Activated T-helper 2 cell treated with anti-CD3 and anti-CD28 coated beads, Interferon-gamma antibody, Interleukin-2, Interleukin-4, amounts not matched to agents 10 μg/mL and 5 μg/mL and 100 μg/mL, durations not matched to agents 14 hours and 24 hours and 36 hours (primary cell): ENCODE measurements at regions not wholly inside any gene's neighbourhood (a gene's known extent, or its start where the extent isn't known, plus 50 kb on each side); places are given as distances from the start of the nearest gene placed in this dataset.

Experiments
- DNase-seq: peaks from one replicate; pipeline ENCODE4 v3.0.0; 2021; ENCODE audit warnings: low spot score
- H3K27ac Mint-ChIP-seq: one replicate; pipeline ENCODE4 v1.8.0; 2021; ENCODE audit warnings: mixed read lengths
- H3K27me3 Mint-ChIP-seq: one replicate; pipeline ENCODE4 v1.8.0; 2021; ENCODE audit warnings: low read depth, mixed read lengths
- H3K36me3 Mint-ChIP-seq: one replicate; pipeline ENCODE4 v1.8.0; 2021; ENCODE audit warnings: low read depth, mixed read lengths
- H3K4me1 Mint-ChIP-seq: one replicate; pipeline ENCODE4 v1.8.0; 2021; ENCODE audit warnings: low read depth, mixed read lengths
- H3K4me3 Mint-ChIP-seq: one replicate; pipeline ENCODE4 v1.8.0; 2021; ENCODE audit warnings: low read depth, mild to moderate bottlenecking, moderate library complexity, mixed read lengths
- H3K9me3 Mint-ChIP-seq: one replicate; pipeline ENCODE4 v1.8.0; 2021; ENCODE audit warnings: mixed read lengths
- intact Hi-C: fragments of 100-400 bp; cut with micrococcal nuclease; formaldehyde crosslinking; loops from one replicate; pipeline ENCODE4 v1.15.1; 2023

DNA sequence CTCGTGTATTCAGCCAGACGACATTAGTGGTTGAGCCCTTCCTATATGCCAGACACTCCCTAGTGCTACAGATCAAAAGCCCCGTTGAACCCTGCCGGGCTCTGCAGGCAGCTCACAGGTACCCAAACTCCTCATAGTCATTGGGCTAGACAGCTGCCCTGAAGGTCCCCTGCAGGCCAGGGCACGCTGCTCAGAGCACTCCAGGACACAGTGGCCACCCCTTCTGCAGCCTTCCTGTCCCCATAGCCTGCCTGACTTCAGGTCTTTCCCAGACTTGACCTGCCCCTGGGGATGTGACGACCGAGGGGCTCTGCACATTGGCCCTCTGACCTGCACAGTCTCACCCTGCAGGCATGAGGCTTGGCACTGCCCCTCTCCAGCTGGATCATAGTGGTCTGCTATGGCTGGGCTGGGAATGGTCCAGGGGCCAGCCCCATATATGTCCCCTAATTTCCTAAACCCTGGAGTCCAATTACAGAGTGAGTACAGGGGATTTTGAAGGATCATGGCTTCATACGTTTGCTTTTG, 64.2 kb upstream of the UBAC2 start:
- H3K4me3 Mint-ChIP-seq, result no peak overlapping the region
- peaks cover 13% of the 10 kb centered on the region for H3K27me3 Mint-ChIP-seq
- no peaks in the 10 kb centered on the region for H3K9me3 Mint-ChIP-seq
- no peaks in the 10 kb centered on the region for H3K4me1 Mint-ChIP-seq
- no peak for DNase-seq
- no peaks in the 10 kb centered on the region for H3K36me3 Mint-ChIP-seq
- intact Hi-C loops, result no loop called here
- no peak overlapping the region for H3K27ac Mint-ChIP-seq

DNA sequence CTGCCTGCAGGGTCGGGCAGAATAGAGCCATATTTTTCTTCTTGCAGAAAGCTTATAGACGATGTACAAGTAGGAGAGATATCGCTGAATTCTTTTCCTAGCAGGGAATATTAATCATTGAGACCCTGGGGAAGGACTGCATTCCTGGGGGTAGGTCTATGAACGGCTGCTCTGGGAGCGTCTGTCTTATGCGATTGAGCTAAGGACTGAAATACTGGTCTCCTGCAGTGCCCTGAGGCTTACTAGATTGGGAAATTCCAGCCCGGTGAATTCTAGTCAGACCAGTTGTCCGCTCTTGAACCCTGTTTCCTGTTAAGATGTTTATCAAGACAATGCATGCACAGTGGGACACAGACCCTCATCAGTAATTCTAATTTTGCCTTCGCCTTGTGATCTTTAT, 59.8 kb upstream of the UBAC2 start:
- H3K4me3 Mint-ChIP-seq, result no peak overlapping the region
- DNase-seq, result no peak
- no peaks in the 10 kb centered on the region for H3K36me3 Mint-ChIP-seq
- no peaks in the 10 kb centered on the region for H3K9me3 Mint-ChIP-seq
- intact Hi-C loops, result no loop called here
- peaks cover 26% of the 10 kb centered on the region for H3K27me3 Mint-ChIP-seq
- H3K27ac Mint-ChIP-seq, result no peak overlapping the region
- peaks cover 5% of the 10 kb centered on the region for H3K4me1 Mint-ChIP-seq

DNA sequence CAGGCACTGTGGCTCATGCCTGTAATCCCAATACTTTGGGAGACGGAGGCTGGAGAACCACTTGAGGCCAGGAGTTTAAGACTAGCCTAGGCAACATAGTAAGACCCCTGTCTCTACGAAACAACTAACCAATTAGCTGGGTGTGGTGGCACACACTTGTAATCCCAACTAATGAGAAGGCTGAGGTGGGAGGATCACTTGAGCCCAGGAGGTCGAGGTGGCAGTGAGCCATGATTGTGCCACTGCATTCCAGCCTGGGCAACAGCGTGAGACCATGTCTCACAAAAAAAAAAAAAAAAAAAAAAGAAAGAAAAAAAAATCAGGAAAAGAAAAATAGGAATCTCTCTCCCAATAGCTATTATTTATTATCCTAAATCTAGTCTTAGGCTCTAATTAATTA, 56.8 kb upstream of the UBAC2 start:
- H3K36me3 Mint-ChIP-seq, result no peaks in the 10 kb centered on the region
- peaks cover 23% of the 10 kb centered on the region for H3K27me3 Mint-ChIP-seq
- H3K4me1 Mint-ChIP-seq, result peaks cover 5% of the 10 kb centered on the region
- H3K27ac Mint-ChIP-seq, result no peak overlapping the region
- intact Hi-C loops, result no loop called here
- no peaks in the 10 kb centered on the region for H3K9me3 Mint-ChIP-seq
- no peak overlapping the region for H3K4me3 Mint-ChIP-seq
- DNase-seq, result no peak

DNA sequence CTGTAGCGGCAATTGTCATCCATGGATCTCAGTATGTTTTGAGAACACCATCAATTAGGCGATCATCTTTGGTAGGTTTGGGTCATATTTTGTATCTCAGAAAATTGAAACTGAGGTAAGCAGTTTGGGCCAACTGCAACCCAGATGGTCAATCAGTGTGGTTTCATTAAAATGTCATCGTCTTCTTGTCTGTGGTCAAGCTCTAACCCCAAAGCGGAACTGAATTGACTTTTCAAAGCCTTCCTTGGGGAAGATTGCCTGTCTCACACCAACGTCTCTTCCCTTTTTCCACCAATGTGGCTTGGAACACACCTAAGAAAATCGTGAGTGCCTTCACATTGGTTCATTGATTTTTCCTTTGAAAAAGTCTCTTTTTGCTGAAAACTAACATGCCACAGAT, 56.3 kb upstream of the UBAC2 start:
- H3K36me3 Mint-ChIP-seq, result no peaks in the 10 kb centered on the region
- no peak overlapping the region for H3K27ac Mint-ChIP-seq
- no peak for DNase-seq
- peaks cover 5% of the 10 kb centered on the region for H3K4me1 Mint-ChIP-seq
- no peaks in the 10 kb centered on the region for H3K9me3 Mint-ChIP-seq
- peaks cover 23% of the 10 kb centered on the region for H3K27me3 Mint-ChIP-seq
- intact Hi-C loops, result no loop called here
- no peak overlapping the region for H3K4me3 Mint-ChIP-seq

DNA sequence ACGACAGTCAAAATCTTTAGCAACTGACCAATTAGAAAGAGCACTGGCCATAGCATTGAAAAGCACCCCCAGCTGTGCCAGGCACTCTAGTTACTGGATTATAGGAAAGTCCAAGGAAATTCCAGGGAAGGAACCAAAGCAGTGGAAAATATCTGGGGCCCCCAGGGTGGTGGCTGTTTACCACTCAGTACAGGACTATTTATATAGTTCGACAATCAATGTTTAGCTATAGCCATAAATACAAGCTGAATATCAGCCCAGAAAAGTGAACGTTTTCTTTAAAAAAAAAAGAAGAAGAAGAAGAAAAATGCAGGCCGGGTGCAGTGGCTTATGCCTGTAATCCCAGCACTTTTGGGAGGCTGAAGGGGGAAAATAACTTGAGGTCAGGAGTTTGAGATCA, 55.2 kb upstream of the UBAC2 start:
- intact Hi-C loops, result no loop called here
- no peak for DNase-seq
- no peaks in the 10 kb centered on the region for H3K9me3 Mint-ChIP-seq
- H3K27ac Mint-ChIP-seq, result no peak overlapping the region
- H3K4me1 Mint-ChIP-seq, result peaks cover 5% of the 10 kb centered on the region
- H3K36me3 Mint-ChIP-seq, result no peaks in the 10 kb centered on the region
- peaks cover 18% of the 10 kb centered on the region for H3K27me3 Mint-ChIP-seq
- H3K4me3 Mint-ChIP-seq, result no peak overlapping the region

DNA sequence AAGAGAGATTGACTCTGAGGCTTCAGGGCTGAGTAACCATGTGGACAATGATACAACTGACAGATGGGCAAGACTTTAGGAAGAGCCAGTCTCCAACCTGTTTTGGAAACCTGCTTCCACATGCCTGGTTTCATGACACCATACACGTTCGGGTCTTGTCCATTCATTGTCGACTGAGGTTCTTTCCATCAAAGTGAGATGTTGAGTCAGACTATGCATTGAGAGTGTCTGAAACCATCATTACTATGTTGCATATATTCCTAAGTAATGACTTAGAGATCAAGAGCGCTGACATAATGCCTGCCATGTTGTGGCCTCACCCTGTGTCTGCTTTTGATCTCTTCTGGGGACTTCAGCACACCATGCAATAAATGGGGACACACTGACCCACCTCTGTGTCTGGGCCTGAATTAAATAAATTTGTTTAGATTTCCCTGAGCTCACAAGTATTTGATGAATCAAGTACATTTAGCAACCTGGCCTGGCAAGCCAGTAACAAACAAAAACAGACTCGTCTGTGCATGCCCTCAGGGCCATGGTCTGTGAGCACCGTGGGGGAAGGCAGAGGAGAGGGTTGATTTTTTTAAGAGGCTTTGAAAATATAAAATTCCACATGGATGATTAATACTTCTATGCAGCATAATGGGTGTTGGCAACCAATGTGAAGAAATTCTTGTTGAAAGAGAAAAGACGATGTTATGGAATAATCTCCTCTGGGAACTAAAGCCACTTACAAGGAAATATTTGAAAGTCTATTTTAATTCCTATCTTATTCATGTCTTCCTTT, 49.9 kb upstream of the UBAC2 start:
- Mint-ChIP-seq H3K9me3 (no peaks in the 10 kb centered on the region), H3K4me3 (no peak overlapping the region), H3K4me1 (peaks cover 11% of the 10 kb centered on the region), H3K36me3 (no peaks in the 10 kb centered on the region), H3K27me3 (no peaks in the 10 kb centered on the region), H3K27ac (no peak overlapping the region)
- intact Hi-C loops, result no loop called here
- DNase-seq, result no peak
